Breast epithelium (tissue), 3 donors: ENCODE measurements at regions not wholly inside any gene's neighbourhood (a gene's known extent, or its start where the extent isn't known, plus 50 kb on each side); places are given as distances from the start of the nearest gene placed in this dataset.

ENCODE experiments used
- POLR2A ChIP-seq: fragments of 450-650 bp; IDR thresholded peaks from one replicate; pipeline ENCODE4 v1.6.1; 2016; ENCODE audit warnings: antibody characterized with exemption, mild to moderate bottlenecking, moderate library complexity
- POLR2AphosphoS5 ChIP-seq, 3 donors: sonication (generic); formaldehyde crosslinking; IDR thresholded peaks; one replicate each; pipeline ENCODE4 v1.6.1; 2017; ENCODE audit warnings: antibody characterized with exemption in 3 of 3
- TF ChIP-seq, protein P1 (sequence below), 3 donors: fragments of 450-650 bp; IDR thresholded peaks; one replicate each; pipeline ENCODE4 v1.5.1; 2016 to 2017; ENCODE audit warnings: antibody characterized with exemption in 3 of 3, mild to moderate bottlenecking in 3 of 3, moderate library complexity in 3 of 3

DNA sequence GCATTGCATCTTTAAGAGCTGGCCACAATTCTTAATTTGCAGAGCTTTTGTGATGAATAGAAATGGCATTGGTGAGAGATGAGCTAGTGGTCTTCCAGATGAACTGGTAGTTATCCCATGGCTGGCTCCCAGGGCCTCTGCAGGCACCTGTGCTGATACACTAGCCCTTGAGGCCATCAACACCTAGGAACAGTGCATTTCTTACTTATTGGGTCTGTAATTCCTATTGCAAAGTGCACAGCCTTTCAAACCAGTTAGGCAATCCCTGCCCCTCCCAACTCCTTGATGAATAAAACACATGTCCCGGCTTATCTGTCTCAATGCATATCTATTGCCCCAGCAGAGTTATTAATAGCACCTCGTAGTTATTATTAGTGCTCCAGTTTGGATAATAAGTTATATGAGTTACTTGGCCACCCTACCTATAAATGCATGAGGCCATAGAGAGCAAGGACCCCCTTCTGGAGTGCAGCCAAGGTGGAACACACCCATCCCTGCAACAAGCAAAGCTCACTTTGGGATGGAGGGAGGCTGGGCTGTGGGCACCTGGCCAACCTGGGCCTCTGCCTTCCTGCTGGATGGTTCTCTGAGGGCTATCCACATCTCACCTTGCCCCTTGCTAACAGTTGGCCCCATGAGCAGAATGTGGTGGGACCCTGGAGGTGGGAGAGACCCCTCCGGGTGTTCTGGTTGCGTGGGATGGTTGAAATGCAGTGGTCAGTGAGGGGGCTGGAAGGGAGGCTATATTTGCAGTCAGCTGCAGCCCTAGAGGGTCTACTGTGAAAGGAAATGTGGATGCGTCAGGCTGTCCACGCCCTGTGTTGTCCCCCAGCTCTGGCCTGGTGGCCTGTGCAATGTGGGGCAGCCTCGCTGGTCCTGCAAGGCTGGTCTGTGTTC, 455.9 kb upstream of the HS6ST1 start:
- TF ChIP-seq, protein P1, sequence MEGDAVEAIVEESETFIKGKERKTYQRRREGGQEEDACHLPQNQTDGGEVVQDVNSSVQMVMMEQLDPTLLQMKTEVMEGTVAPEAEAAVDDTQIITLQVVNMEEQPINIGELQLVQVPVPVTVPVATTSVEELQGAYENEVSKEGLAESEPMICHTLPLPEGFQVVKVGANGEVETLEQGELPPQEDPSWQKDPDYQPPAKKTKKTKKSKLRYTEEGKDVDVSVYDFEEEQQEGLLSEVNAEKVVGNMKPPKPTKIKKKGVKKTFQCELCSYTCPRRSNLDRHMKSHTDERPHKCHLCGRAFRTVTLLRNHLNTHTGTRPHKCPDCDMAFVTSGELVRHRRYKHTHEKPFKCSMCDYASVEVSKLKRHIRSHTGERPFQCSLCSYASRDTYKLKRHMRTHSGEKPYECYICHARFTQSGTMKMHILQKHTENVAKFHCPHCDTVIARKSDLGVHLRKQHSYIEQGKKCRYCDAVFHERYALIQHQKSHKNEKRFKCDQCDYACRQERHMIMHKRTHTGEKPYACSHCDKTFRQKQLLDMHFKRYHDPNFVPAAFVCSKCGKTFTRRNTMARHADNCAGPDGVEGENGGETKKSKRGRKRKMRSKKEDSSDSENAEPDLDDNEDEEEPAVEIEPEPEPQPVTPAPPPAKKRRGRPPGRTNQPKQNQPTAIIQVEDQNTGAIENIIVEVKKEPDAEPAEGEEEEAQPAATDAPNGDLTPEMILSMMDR (IDR thresholded peaks at IDR 0.05), result no peak
- no peak for TF ChIP-seq POLR2AphosphoS5 (IDR thresholded peaks at IDR 0.05)
- TF ChIP-seq POLR2A, result no peak
